H1 (cell line): ENCODE measurements at regions not wholly inside any gene's neighbourhood (a gene's known extent, or its start where the extent isn't known, plus 50 kb on each side); places are given as distances from the start of the nearest gene placed in this dataset.
A peak's percentile ranks its signal among the peaks of the same experiment; 100 is the strongest.

ENCODE experiments used
- CTCF ChIA-PET: fragments of 300-600 bp; sonication (Branson Sonifier 250); formaldehyde crosslinking; loops from one replicate; lab custom pipeline; 2021; ENCODE audit not compliant: partially characterized antibody; lab: Charles Lee
- POLR2A ChIA-PET: fragments of 300-600 bp; sonication (Branson Sonifier 250); formaldehyde crosslinking; loops from one replicate; lab custom pipeline; 2021; ENCODE audit warnings: inconsistent platforms; ENCODE audit not compliant: partially characterized antibody; lab: Charles Lee
- DNase-seq, 2 experiments: peaks; one replicate each; pipeline versions ENCODE4 v3.0.0 to v3.0.0-alpha.2; 2010 to 2022; ENCODE audit warnings: low spot score in 2 of 2, low read depth in 1 of 2, mixed read lengths in 1 of 2
- FAIRE-seq: peaks from 2 replicates; lab custom pipeline; 2011; peaks lifted over from hg19 to GRCh38; lab: Jason Lieb, UNC
- H2AFZ ChIP-seq: 2 replicates; pipeline ENCODE4 v1.8.1; 2012; ENCODE audit warnings: low read length, inconsistent platforms
- H2AK5ac ChIP-seq: 2 replicates; pipeline ENCODE4 v1.6.1; 2013; ENCODE audit warnings: low read depth, low read length
- H2BK120ac ChIP-seq: replicated peaks from 2 replicates; pipeline ENCODE3; 2013; ENCODE audit warnings: low read depth, low read length, inconsistent platforms
- H2BK12ac ChIP-seq: 2 replicates; pipeline ENCODE4 v1.6.1; 2013; ENCODE audit warnings: low read depth, low read length
- H2BK15ac ChIP-seq: 2 replicates; pipeline ENCODE4 v1.6.1; 2013; ENCODE audit warnings: low read length
- H2BK20ac ChIP-seq: 2 replicates; pipeline ENCODE4 v1.6.1; 2013; ENCODE audit warnings: low read length
- H2BK5ac ChIP-seq: 2 replicates; pipeline ENCODE4 v1.6.1; 2013; ENCODE audit warnings: low read depth, low read length
- H3K14ac ChIP-seq: 2 replicates; pipeline ENCODE4 v1.6.1; 2013; ENCODE audit warnings: inconsistent platforms; ENCODE audit not compliant: insufficient read length
- H3K18ac ChIP-seq: 2 replicates; pipeline ENCODE4 v1.6.1; 2013; ENCODE audit warnings: low read length; ENCODE audit errors: extremely low read depth
- H3K23ac ChIP-seq: 2 replicates; pipeline ENCODE4 v1.6.1; 2013; ENCODE audit warnings: inconsistent platforms; ENCODE audit not compliant: insufficient read length
- H3K23me2 ChIP-seq: 2 replicates; pipeline ENCODE4 v1.6.1; 2013; ENCODE audit warnings: low read depth, low read length
- H3K27ac ChIP-seq: 2 replicates; pipeline ENCODE4 v1.6.1; 2011; ENCODE audit warnings: low read depth, low read length, inconsistent platforms
- H3K27me3 ChIP-seq, 4 experiments: replicated peaks in 1 of 4; 1 replicate in 1 of 4; 2 replicates in 3 of 4; pipeline versions ENCODE4 v1.6.1 to v1.8.1; 2011 to 2013; ENCODE audit warnings: low read length in 3 of 4, mild to moderate bottlenecking in 3 of 4, inconsistent platforms in 2 of 4, mixed read lengths in 2 of 4, moderate library complexity in 1 of 4; ENCODE audit not compliant: control insufficient read depth in 3 of 4, insufficient read depth in 3 of 4; ENCODE audit errors: extremely low read depth in 1 of 4
- H3K36me3 ChIP-seq, 4 experiments: 2 replicates each; pipeline versions ENCODE4 v1.6.1 to v1.8.1; 2011 to 2013; ENCODE audit warnings: mild to moderate bottlenecking in 4 of 4, low read length in 3 of 4, moderate library complexity in 2 of 4, control low read depth in 1 of 4, inconsistent platforms in 1 of 4; ENCODE audit not compliant: insufficient read depth in 4 of 4, control insufficient read depth in 2 of 4
- H3K4ac ChIP-seq: replicated peaks from 2 replicates; pipeline ENCODE3; 2013; ENCODE audit warnings: low read length, low read depth, mixed read lengths, inconsistent platforms; ENCODE audit not compliant: insufficient read length
- H3K4me1 ChIP-seq, 4 experiments: replicated peaks in 1 of 4; 1 replicate in 1 of 4; 2 replicates in 3 of 4; pipeline versions ENCODE4 v1.6.1 to v1.8.1; 2011 to 2013; ENCODE audit warnings: low read length in 3 of 4, inconsistent platforms in 2 of 4, mixed read lengths in 1 of 4; ENCODE audit not compliant: insufficient read depth in 4 of 4, control insufficient read depth in 3 of 4
- H3K4me2 ChIP-seq, 2 experiments: 2 replicates each; pipeline versions ENCODE4 v1.6.1 to v1.8.1; 2011 to 2013; ENCODE audit warnings: low read depth in 2 of 2, low read length in 2 of 2, control low read depth in 1 of 2, inconsistent platforms in 1 of 2, mild to moderate bottlenecking in 1 of 2; ENCODE audit not compliant: insufficient read depth in 1 of 2
- H3K4me3 ChIP-seq, 4 experiments: fragments of 200-600, 300-600 bp in 1 of 4; sonication (generic), shearing (Covaris generic), sonication (Bioruptor Twin) in 1 of 4; 2 replicates each; pipeline versions ENCODE4 v1.5.1 to v1.8.1; 2011 to 2016; ENCODE audit warnings: low read length in 4 of 4, low read depth in 3 of 4, control low read depth in 2 of 4, inconsistent platforms in 2 of 4, mild to moderate bottlenecking in 2 of 4, mixed read lengths in 1 of 4, moderate library complexity in 1 of 4; ENCODE audit not compliant: insufficient read depth in 2 of 4; ENCODE audit errors: extremely low read depth in 1 of 4
- H3K56ac ChIP-seq: replicated peaks from 2 replicates; pipeline ENCODE3; 2013; ENCODE audit warnings: low read depth, mild to moderate bottlenecking, mixed read lengths, low read length, inconsistent platforms; ENCODE audit not compliant: insufficient read length
- H3K79me1 ChIP-seq: 2 replicates; pipeline ENCODE4 v1.6.1; 2013; ENCODE audit warnings: low read depth, low read length, control low read depth
- H3K79me2 ChIP-seq, 2 experiments: 2 replicates each; pipeline versions ENCODE4 v1.6.1 to v1.8.1; 2012 to 2013; ENCODE audit warnings: low read length in 2 of 2, mild to moderate bottlenecking in 2 of 2, inconsistent platforms in 1 of 2; ENCODE audit not compliant: insufficient read depth in 2 of 2, control insufficient read depth in 1 of 2
- H3K9ac ChIP-seq, 4 experiments: replicated peaks in 1 of 4; 1 replicate in 1 of 4; 2 replicates in 3 of 4; pipeline versions ENCODE4 v1.6.1 to v1.8.1; 2011 to 2013; ENCODE audit warnings: low read depth in 3 of 4, low read length in 3 of 4, control low read depth in 2 of 4, mild to moderate bottlenecking in 2 of 4, moderate library complexity in 2 of 4, inconsistent platforms in 1 of 4; ENCODE audit errors: extremely low read depth in 1 of 4
- H3K9me3 ChIP-seq, 2 experiments: 2 replicates each; pipeline versions ENCODE4 v1.6.1 to v1.8.1; 2012 to 2013; ENCODE audit warnings: mild to moderate bottlenecking in 2 of 2, moderate library complexity in 2 of 2, control low read depth in 1 of 2, inconsistent platforms in 1 of 2, low read depth in 1 of 2, low read length in 1 of 2, mixed read lengths in 1 of 2; ENCODE audit not compliant: insufficient read depth in 2 of 2
- H4K20me1 ChIP-seq, 2 experiments: replicated peaks in 1 of 2; 2 replicates each; pipeline versions ENCODE3 to v1.8.1; 2011 to 2013; ENCODE audit warnings: inconsistent platforms in 2 of 2, low read length in 2 of 2, mild to moderate bottlenecking in 1 of 2; ENCODE audit not compliant: insufficient read depth in 2 of 2, control insufficient read depth in 1 of 2
- H4K5ac ChIP-seq: 2 replicates; pipeline ENCODE4 v1.6.1; 2013; ENCODE audit warnings: low read length, low read depth, mixed read lengths, inconsistent platforms; ENCODE audit not compliant: insufficient read length
- H4K8ac ChIP-seq: 2 replicates; pipeline ENCODE4 v1.8.0; 2013; ENCODE audit warnings: mild to moderate bottlenecking, moderate library complexity, low read length, inconsistent platforms; ENCODE audit not compliant: insufficient read depth; ENCODE audit errors: extremely low read depth
- H4K91ac ChIP-seq: replicated peaks from 2 replicates; pipeline ENCODE3; 2013; ENCODE audit warnings: low read length, mixed read lengths, inconsistent platforms; ENCODE audit not compliant: insufficient read length
- EP300 ChIP-seq, 2 experiments: IDR thresholded peaks; 1 replicate in 1 of 2; 2 replicates in 1 of 2; pipeline ENCODE4 v1.6.1; 2011 to 2012; ENCODE audit warnings: low read depth in 2 of 2, low read length in 2 of 2, mild to moderate bottlenecking in 2 of 2, borderline replicate concordance in 1 of 2, inconsistent platforms in 1 of 2, moderate library complexity in 1 of 2
- EZH2 ChIP-seq: fragments of 200-600 bp; sonication (generic); IDR thresholded peaks from 2 replicates; pipeline ENCODE4 v1.7.1; 2012; ENCODE audit warnings: low read depth, mild to moderate bottlenecking, moderate library complexity, low read length, inconsistent platforms; ENCODE audit not compliant: severe bottlenecking
- JUND ChIP-seq: IDR thresholded peaks from 2 replicates; pipeline ENCODE4 v1.6.1; 2011; ENCODE audit warnings: mild to moderate bottlenecking, improper control_type of control experiment, low read length
- SIN3A ChIP-seq, 2 experiments: IDR thresholded peaks in 1 of 2; conservative IDR thresholded peaks in 1 of 2; 2 replicates each; pipeline ENCODE4 v1.6.1; 2011 to 2012; ENCODE audit warnings: low read length in 2 of 2, improper control_type of control experiment in 1 of 2, low read depth in 1 of 2, mild to moderate bottlenecking in 1 of 2
- SIRT6 ChIP-seq: IDR thresholded peaks from one replicate; pipeline ENCODE4 v1.7.1; 2012; ENCODE audit warnings: low read length, inconsistent platforms
- SP1 ChIP-seq: IDR thresholded peaks from 2 replicates; pipeline ENCODE4 v1.6.1; 2011; ENCODE audit warnings: low read depth, low read length
- TAF1 ChIP-seq: IDR thresholded peaks from 2 replicates; pipeline ENCODE4 v1.6.1; 2011; ENCODE audit warnings: mild to moderate bottlenecking, low read depth, low read length
- TBP ChIP-seq: IDR thresholded peaks from 2 replicates; pipeline ENCODE4 v1.6.1; 2011; ENCODE audit warnings: low read depth, low read length, improper control_type of control experiment
- YY1 ChIP-seq: IDR thresholded peaks from 2 replicates; pipeline ENCODE4 v1.6.1; 2011; ENCODE audit warnings: low read depth, mild to moderate bottlenecking, low read length
- WGBS, 2 experiments: shearing (Covaris generic) in 1 of 2; methylation state at CpG; one replicate each; pipeline versions ENCODE4 v1.1.6 to v1.1.7; 2013 to 2015; ENCODE audit warnings: low lambda C conversion rate in 2 of 2, mixed read lengths in 2 of 2, inconsistent platforms in 1 of 2, low coverage in 1 of 2, missing lambda C conversion rate in 1 of 2; ENCODE audit not compliant: insufficient replicate concordance in 2 of 2, insufficient coverage in 1 of 2, insufficient read length in 1 of 2; ENCODE audit errors: extremely low coverage in 1 of 2, missing lambda C conversion rate in 1 of 2; 5-methylcytosine and 5-hydroxymethylcytosine counted together
- TF ChIP-seq, protein P1 (sequence below), 3 experiments: IDR thresholded peaks; 1 replicate in 2 of 3; 2 replicates in 1 of 3; pipeline versions ENCODE4 v1.5.1 to v1.6.1; 2011; ENCODE audit warnings: low read length in 3 of 3, mild to moderate bottlenecking in 3 of 3, inconsistent platforms in 2 of 3, low read depth in 1 of 3, moderate library complexity in 1 of 3; ENCODE audit not compliant: insufficient read depth in 1 of 3; ENCODE audit errors: control extremely low read depth in 1 of 3

DNA sequence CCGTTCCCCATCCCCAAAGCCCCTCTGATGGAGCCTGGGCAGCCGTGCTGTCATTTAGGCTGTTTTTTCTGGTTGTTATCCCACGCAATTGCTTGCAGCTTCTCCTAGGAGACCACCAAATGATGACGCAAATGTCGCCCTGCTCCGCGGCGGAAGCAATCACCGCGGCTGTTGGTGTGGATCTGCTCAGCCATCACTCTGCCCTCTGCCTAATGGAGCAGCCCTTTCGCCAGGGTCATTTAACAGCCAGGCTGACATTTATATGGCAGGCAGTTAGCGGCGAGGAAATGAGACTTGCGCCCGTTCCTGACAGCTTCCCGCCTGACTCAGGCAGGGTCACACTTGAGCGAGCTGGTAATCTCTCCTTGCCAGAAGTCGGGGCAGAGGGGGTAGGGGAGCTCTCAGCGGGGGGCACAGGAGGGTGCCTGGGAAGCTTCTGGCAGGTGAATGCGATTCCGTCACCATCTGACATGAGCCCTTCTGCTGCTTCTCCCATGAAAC, 97.9 kb upstream of the RTL6 start:
- Histone ChIP-seq H3K79me2 (no peaks in the 10 kb centered on the region), H3K23me2 (no peaks in the 10 kb centered on the region), H3K56ac (no peak overlapping the region), H3K4me3 (no peak overlapping the region), H3K4me1 (peaks cover 0 to 12% (median 7%) of the 10 kb centered on the region in 4 experiments; a peak in 4 of 7 replicates), H3K79me1 (no peaks in the 10 kb centered on the region), H4K20me1 (no peaks in the 10 kb centered on the region), H3K27me3 (no peaks in the 10 kb centered on the region), H3K18ac (no peak overlapping the region), H4K5ac (no peak overlapping the region), H3K23ac (no peak overlapping the region), H3K14ac (no peak overlapping the region), H2BK120ac (no peak overlapping the region), H3K4me2 (no peak overlapping the region), H3K9me3 (peaks cover 5 to 7% of the 10 kb centered on the region in 2 experiments; a peak in 1 of 4 replicates), H2BK20ac (no peak overlapping the region), H3K9ac (no peak overlapping the region), H2BK12ac (no peak overlapping the region), H2AK5ac (no peak overlapping the region), H4K8ac (peak overlapping the region; percentile 62; the same call in 1 of the 2 replicates), H3K36me3 (no peaks in the 10 kb centered on the region), H3K4ac (peak overlapping the region; percentile 7), H4K91ac (no peak overlapping the region), H3K27ac (no peak overlapping the region), H2BK15ac (no peak overlapping the region), H2AFZ (no peak overlapping the region), H2BK5ac (no peak overlapping the region)
- ChIA-PET POLR2A (interaction anchor here (0.6 to 0.7 kb wide), 2 partner anchors 16 to 101 kb away, joined by 3 read pairs; no protein-coding TSS in a partner anchor), CTCF (interaction anchor here (0.6 to 1.8 kb wide), 8 partner anchors 14 to 515 kb away, joined by 3 to 5 read pairs (median 3); no protein-coding TSS in a partner anchor)
- DNase-seq, result no peak
- 90% methylated on average over 21 of the region's 21 CpGs; no CpG with 5 or more reads in 1 of the 2 experiments for WGBS, 2 experiments
- FAIRE-seq, result no peak
- no peak for TF ChIP-seq TAF1
- no peak for TF ChIP-seq SIRT6
- no peak for TF ChIP-seq TBP
- no peak for TF ChIP-seq SP1
- no peak for TF ChIP-seq SIN3A (conservative IDR thresholded peaks at IDR 0.05 in 1 of 2, IDR thresholded peaks at IDR 0.05 in 1 of 2; ENCODE audit: low read depth in 1 of 2, low read length in 2 of 2)
- no peak for TF ChIP-seq YY1
- TF ChIP-seq, protein P1, sequence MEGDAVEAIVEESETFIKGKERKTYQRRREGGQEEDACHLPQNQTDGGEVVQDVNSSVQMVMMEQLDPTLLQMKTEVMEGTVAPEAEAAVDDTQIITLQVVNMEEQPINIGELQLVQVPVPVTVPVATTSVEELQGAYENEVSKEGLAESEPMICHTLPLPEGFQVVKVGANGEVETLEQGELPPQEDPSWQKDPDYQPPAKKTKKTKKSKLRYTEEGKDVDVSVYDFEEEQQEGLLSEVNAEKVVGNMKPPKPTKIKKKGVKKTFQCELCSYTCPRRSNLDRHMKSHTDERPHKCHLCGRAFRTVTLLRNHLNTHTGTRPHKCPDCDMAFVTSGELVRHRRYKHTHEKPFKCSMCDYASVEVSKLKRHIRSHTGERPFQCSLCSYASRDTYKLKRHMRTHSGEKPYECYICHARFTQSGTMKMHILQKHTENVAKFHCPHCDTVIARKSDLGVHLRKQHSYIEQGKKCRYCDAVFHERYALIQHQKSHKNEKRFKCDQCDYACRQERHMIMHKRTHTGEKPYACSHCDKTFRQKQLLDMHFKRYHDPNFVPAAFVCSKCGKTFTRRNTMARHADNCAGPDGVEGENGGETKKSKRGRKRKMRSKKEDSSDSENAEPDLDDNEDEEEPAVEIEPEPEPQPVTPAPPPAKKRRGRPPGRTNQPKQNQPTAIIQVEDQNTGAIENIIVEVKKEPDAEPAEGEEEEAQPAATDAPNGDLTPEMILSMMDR (IDR thresholded peaks at IDR 0.05; ENCODE audit: control extremely low read depth in 1 of 3, insufficient read depth in 1 of 3, low read depth in 1 of 3, low read length in 3 of 3), result no peak
- no peak for TF ChIP-seq JUND
- TF ChIP-seq EP300 (IDR thresholded peaks at IDR 0.05; ENCODE audit: borderline replicate concordance in 1 of 2, low read depth in 2 of 2, low read length in 2 of 2), result no peak
- no peak for TF ChIP-seq EZH2
